ENCODE measurements at regions not wholly inside any gene's neighbourhood (a gene's known extent, or its start where the extent isn't known, plus 50 kb on each side); places are given as distances from the start of the nearest gene placed in this dataset.

DNA sequence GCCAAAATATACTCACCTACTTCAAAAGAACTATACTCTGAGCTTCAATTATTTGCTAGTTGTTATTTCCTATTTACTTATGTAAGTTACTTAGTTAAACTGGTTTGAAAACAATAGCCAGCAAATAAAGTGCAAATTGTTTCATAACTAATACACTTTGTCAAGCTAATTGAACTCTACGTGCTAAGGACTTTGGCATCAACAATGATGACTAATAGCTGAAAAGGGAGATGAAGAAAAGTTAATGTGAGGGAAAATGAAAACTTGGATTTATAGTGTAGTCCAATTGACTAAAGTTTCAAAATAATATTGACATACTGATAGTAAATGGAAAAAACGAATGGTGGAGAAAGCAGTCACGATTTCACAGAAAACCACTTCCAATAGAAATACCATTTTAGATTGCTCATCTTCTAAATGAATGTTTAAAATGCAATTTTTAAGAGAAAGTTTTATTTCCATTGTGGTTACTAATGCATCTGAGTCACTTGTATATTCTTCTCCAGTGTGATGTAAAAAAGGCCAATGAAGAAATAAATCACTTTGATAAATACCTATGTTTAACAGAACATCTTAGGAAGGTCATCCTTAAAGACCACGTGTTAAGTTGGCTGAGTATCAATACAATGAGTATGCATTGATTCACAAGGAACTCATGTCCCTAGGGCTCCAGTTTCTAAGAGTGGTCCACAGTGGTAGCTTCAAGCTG, 455.2 kb downstream of the LTN1 start:
- H3K27me3 ChIP-seq: no peaks in the 10 kb centered on the region
- no peaks in the 10 kb centered on the region for H3K9me3 ChIP-seq
- TF ChIP-seq, protein P1, sequence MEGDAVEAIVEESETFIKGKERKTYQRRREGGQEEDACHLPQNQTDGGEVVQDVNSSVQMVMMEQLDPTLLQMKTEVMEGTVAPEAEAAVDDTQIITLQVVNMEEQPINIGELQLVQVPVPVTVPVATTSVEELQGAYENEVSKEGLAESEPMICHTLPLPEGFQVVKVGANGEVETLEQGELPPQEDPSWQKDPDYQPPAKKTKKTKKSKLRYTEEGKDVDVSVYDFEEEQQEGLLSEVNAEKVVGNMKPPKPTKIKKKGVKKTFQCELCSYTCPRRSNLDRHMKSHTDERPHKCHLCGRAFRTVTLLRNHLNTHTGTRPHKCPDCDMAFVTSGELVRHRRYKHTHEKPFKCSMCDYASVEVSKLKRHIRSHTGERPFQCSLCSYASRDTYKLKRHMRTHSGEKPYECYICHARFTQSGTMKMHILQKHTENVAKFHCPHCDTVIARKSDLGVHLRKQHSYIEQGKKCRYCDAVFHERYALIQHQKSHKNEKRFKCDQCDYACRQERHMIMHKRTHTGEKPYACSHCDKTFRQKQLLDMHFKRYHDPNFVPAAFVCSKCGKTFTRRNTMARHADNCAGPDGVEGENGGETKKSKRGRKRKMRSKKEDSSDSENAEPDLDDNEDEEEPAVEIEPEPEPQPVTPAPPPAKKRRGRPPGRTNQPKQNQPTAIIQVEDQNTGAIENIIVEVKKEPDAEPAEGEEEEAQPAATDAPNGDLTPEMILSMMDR (IDR thresholded peaks at IDR 0.05): no peak
- TF ChIP-seq POLR2A (IDR thresholded peaks at IDR 0.05): no peak
- intact Hi-C loops (cut with DNase I; ENCODE audit: low total_unique reads): no loop called here
- H3K27ac ChIP-seq: no peak overlapping the region
- H3K4me3 ChIP-seq: no peak overlapping the region
- DNase-seq: no peak
- no peaks in the 10 kb centered on the region for H3K4me1 ChIP-seq
- no peaks in the 10 kb centered on the region for H3K36me3 ChIP-seq

DNA sequence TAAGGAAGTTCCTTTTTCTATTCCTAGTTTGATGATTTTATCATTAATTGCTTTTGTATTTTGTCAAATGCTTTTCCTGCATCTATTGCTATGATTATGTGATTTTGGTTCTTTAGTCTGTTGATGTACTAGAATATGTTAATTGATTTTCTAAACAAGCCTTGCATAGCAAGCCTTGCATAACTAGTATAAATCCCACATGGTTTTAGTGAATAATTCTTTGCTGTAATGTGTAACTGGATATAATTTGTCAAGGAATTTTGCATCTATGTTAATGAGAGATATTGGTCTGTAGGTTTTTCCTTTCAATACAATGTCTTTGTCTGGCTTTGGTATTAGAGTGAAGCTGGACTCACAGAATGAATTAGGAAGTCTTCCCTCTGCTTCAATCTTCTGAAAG, 460.2 kb downstream of the LTN1 start:
- Histone ChIP-seq H3K9me3 (no peaks in the 10 kb centered on the region), H3K27ac (no peak overlapping the region), H3K4me3 (no peak overlapping the region), H3K4me1 (no peaks in the 10 kb centered on the region), H3K27me3 (no peaks in the 10 kb centered on the region), H3K36me3 (no peaks in the 10 kb centered on the region)
- intact Hi-C loops (cut with DNase I; ENCODE audit: low total_unique reads): no loop called here
- no peak for TF ChIP-seq POLR2A (IDR thresholded peaks at IDR 0.05)
- TF ChIP-seq, protein P1 (IDR thresholded peaks at IDR 0.05): no peak
- no peak for DNase-seq

DNA sequence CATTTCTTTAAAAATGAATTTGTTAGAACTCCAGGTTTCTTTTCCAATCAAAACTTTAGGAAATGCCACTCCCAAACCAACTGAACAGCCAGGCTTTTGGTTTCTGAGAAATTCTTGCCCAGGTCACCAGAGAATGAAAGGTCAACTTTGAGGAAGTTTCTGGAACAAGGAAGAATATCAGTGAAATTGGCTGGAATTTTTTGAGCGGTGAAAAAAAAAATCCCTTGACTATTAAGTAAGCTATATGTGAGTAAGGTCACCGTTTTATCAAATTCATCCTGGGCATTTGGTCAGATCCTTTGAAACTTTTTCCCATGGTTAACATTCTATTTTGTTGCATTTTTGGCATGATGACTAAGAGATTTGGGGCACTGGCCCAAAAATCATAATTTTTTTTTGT, 469.3 kb downstream of the LTN1 start:
- Histone ChIP-seq H3K9me3 (no peaks in the 10 kb centered on the region), H3K27ac (peak overlapping the region in 1 of 2 donors; percentile 58), H3K4me1 (no peaks in the 10 kb centered on the region), H3K36me3 (no peaks in the 10 kb centered on the region), H3K4me3 (no peak overlapping the region), H3K27me3 (no peaks in the 10 kb centered on the region)
- TF ChIP-seq, protein P1 (IDR thresholded peaks at IDR 0.05): no peak
- intact Hi-C loops (cut with DNase I; ENCODE audit: low total_unique reads): no loop called here
- DNase-seq: no peak

DNA sequence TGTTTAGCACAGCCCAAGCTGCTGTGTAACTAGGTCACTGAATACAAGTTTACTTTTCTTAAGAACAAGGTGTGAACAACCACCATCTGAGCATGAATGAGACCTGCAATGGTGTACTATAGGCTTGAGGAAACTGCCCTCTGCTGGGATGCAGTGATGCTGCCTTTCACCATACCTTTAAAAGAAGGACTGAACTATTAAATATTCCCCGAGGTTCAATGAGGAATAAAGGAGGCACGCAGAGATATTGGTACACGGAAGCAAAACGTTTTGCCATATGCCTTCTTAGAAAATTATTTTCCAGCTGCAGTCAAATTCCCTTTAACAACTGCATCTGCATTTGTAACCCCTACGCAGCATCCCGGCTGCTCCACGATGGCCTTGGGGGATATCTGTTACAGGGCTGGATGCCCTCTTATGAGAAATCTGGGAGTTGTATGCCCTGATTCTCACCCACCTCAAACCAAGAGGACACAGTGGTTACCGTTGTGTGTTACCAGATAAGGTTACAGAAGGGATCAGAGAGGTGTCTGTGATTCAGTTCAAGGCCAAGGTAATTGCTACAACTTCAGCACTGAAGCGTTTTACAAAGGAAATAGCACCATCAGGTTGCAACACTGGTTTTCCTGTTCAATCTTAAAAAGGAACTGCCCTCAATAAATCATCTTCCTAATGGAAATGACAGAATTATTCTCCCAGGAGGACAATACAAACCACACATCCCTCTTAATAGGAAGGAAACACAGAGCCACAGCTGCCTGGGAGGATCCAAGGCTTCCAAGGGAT, 470.5 kb downstream of the LTN1 start:
- Histone ChIP-seq H3K4me1 (no peaks in the 10 kb centered on the region), H3K27me3 (no peaks in the 10 kb centered on the region), H3K4me3 (no peak overlapping the region), H3K36me3 (no peaks in the 10 kb centered on the region), H3K27ac (peak overlapping the region; percentile 54 to 58), H3K9me3 (no peaks in the 10 kb centered on the region)
- DNase-seq: peak; percentile 30 to 31
- TF ChIP-seq, protein P1 (IDR thresholded peaks at IDR 0.05): peak; percentile 30 to 52 (median 38)
- no peak for TF ChIP-seq POLR2A (IDR thresholded peaks at IDR 0.05)
- intact Hi-C loops (cut with DNase I; ENCODE audit: low total_unique reads): no loop called here

DNA sequence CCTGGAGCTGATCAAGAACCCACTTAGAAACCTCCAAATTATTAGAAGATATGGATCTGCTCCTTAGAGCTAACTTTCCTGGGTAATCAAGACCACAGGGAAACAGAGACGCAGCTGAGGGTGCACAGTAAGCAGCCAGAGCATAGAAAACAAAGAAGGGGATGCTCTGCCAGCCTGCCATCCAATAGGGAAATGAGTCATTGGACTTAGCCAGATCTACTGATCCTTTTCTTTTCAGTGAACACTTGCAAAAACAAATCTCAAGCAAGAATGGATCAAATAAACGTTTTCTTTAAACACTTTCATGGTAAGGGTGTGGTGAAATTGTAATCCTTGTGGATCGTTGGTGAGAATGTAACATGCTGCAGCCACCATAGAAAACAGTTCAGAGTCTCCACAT, 474.0 kb downstream of the LTN1 start:
- DNase-seq: no peak
- Histone ChIP-seq H3K9me3 (no peaks in the 10 kb centered on the region), H3K36me3 (no peaks in the 10 kb centered on the region), H3K27ac (no peak overlapping the region), H3K4me1 (no peaks in the 10 kb centered on the region), H3K27me3 (no peaks in the 10 kb centered on the region), H3K4me3 (no peak overlapping the region)
- TF ChIP-seq, protein P1 (IDR thresholded peaks at IDR 0.05): no peak
- intact Hi-C loops (cut with DNase I; ENCODE audit: low total_unique reads): no loop called here

All from uterus (tissue), 3 donors.